Testis (tissue), 2 donors: ENCODE measurements at regions not wholly inside any gene's neighbourhood (a gene's known extent, or its start where the extent isn't known, plus 50 kb on each side); places are given as distances from the start of the nearest gene placed in this dataset.

Experiments used
- POLR2A ChIP-seq: fragments of 450-650 bp; IDR thresholded peaks from one replicate; pipeline ENCODE4 v1.6.1; 2017; ENCODE audit warnings: antibody characterized with exemption, mild to moderate bottlenecking, moderate library complexity
- TF ChIP-seq, protein P1 (sequence below), 3 experiments: fragments of 450-650 bp in 2 of 3; fragments of 200-600 bp in 1 of 3; sonication (generic) in 1 of 3; IDR thresholded peaks; one replicate each; pipeline ENCODE4 v1.5.1; 2016 to 2019; ENCODE audit warnings: antibody characterized with exemption in 3 of 3, mild to moderate bottlenecking in 2 of 3, moderate library complexity in 1 of 3

DNA sequence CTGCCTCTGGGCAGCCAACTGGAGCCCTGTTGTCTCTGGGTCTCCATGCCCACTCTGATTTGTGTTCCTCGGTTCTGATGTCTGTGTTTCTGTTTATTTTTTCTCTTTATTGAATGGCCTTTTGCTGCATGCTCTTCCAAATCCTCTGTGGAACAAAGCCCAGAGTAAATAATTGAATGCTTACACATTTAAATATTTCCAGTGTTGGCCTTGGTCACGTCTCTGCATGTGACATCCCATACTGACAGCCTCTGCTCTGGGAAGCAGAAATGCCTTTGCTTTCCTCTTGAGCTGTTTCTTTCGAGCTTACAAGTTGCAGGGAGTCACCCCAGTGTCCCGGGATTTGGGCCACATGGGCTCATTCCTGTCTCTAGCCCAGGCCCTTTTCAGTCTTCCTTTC lies 267.9 kb downstream of the PTPRU start:
- TF ChIP-seq, protein P1, sequence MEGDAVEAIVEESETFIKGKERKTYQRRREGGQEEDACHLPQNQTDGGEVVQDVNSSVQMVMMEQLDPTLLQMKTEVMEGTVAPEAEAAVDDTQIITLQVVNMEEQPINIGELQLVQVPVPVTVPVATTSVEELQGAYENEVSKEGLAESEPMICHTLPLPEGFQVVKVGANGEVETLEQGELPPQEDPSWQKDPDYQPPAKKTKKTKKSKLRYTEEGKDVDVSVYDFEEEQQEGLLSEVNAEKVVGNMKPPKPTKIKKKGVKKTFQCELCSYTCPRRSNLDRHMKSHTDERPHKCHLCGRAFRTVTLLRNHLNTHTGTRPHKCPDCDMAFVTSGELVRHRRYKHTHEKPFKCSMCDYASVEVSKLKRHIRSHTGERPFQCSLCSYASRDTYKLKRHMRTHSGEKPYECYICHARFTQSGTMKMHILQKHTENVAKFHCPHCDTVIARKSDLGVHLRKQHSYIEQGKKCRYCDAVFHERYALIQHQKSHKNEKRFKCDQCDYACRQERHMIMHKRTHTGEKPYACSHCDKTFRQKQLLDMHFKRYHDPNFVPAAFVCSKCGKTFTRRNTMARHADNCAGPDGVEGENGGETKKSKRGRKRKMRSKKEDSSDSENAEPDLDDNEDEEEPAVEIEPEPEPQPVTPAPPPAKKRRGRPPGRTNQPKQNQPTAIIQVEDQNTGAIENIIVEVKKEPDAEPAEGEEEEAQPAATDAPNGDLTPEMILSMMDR (IDR thresholded peaks at IDR 0.05): no peak
- TF ChIP-seq POLR2A: no peak
